ENCODE measurements at regions not wholly inside any gene's neighbourhood (a gene's known extent, or its start where the extent isn't known, plus 50 kb on each side); places are given as distances from the start of the nearest gene placed in this dataset.

DNA sequence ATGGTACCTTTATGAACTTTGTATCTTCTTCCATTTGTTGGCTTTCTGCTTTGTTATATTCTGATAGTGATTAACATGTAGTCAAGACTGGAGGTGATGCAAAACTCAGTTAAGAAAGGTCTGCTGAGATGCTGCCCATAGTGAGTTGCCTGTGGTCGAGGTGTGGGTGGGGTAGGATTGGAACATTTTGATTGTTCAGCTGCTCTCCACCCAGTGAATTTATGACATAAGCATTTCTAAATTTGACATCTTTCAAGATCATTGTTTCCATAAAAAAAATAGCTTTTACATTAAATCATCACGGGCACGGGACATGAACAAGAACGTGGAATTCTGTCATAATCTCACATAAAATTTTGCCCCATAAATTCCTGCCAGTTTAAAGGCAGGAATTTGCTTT is 146.6 kb upstream of the POU3F2 start:
- TF ChIP-seq, protein P1, sequence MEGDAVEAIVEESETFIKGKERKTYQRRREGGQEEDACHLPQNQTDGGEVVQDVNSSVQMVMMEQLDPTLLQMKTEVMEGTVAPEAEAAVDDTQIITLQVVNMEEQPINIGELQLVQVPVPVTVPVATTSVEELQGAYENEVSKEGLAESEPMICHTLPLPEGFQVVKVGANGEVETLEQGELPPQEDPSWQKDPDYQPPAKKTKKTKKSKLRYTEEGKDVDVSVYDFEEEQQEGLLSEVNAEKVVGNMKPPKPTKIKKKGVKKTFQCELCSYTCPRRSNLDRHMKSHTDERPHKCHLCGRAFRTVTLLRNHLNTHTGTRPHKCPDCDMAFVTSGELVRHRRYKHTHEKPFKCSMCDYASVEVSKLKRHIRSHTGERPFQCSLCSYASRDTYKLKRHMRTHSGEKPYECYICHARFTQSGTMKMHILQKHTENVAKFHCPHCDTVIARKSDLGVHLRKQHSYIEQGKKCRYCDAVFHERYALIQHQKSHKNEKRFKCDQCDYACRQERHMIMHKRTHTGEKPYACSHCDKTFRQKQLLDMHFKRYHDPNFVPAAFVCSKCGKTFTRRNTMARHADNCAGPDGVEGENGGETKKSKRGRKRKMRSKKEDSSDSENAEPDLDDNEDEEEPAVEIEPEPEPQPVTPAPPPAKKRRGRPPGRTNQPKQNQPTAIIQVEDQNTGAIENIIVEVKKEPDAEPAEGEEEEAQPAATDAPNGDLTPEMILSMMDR (IDR thresholded peaks at IDR 0.05; ENCODE audit: low read depth, low read length): no peak

DNA sequence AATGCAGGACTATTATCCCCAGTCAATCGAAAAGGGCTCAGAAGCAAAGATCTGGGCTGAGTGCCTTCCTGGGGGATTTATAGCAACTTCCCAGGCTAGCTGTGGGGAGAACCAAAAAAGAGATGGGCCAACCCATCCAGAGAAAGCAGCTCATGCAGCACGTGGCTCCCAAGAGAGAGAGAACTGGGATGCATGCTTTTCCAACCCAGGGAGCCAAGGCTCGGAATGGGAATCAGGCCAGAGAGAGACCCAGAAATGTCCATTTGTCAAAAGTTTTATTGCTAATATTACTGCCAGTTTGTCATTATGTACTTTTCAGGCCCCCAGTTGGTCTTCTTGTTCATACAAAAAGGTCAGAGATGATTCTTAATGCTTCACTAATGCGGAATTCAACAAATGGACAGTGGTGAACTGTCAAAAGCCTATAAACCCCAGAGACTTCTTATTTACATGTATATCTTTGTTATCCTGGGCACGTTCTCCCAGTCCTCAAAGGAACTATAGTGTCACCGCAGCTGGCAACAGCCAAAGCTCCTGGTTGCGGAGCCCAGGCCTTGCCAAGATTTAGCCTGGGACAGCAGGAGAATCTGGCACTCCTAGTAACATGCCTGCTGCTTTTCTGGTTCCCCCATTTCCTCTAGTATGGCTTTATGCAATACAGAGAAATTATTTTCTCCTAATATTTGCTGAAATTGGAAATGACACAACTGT is 139.1 kb upstream of the POU3F2 start:
- no peak overlapping the region for H3K4me3 ChIP-seq (ENCODE audit: low read depth, low read length)
- TF ChIP-seq, protein P1 (IDR thresholded peaks at IDR 0.05; ENCODE audit: low read depth, low read length): no peak

More for the DNA sequence above, 146.6 kb upstream of the POU3F2 start:
- H3K4me3 ChIP-seq (ENCODE audit: low read depth, low read length): no peak overlapping the region

DNA sequence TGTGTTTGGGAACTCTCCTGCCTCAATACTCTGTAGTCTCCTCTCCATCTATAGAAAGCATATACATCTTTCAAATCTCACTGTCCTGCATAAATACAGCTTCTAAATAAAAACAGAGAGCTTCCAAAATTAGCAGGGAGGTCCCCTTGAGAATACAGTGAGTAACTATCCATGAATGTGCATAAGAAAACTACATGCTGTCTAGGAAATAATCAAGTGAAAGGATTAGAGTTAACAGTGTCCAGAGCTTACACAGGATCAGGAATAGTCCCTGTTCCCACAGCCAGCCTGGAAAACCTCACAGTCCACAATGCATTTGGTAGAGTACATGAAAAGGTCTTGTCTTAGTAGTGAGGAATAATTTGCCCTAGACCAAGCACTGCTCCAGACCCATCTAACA is 123.0 kb upstream of the POU3F2 start:
- TF ChIP-seq, protein P1 (IDR thresholded peaks at IDR 0.05; ENCODE audit: low read depth, low read length): no peak
- H3K4me3 ChIP-seq (ENCODE audit: low read depth, low read length): no peak overlapping the region

DNA sequence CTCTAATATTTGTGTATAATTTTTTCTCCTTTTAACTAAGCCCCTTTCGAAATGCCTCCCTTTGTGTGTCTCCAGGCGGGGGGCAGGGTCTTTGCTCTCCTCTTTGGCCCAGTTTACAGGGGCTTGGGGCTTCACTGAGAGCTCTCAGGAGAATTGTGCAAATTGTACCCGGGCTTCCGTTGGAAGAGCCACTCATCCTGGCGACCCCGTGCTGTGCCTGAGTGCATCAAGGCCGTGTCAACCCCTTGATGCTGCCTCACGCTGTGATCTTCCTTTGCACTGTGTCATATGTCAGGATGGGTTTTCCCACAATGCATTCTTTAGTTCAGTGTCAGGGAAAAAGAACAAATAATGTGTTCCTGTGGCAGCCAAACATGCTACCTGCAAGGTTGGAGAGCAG is 118.0 kb upstream of the POU3F2 start:
- TF ChIP-seq, protein P1 (IDR thresholded peaks at IDR 0.05; ENCODE audit: low read depth, low read length): no peak
- H3K4me3 ChIP-seq (ENCODE audit: low read depth, low read length): no peak overlapping the region

DNA sequence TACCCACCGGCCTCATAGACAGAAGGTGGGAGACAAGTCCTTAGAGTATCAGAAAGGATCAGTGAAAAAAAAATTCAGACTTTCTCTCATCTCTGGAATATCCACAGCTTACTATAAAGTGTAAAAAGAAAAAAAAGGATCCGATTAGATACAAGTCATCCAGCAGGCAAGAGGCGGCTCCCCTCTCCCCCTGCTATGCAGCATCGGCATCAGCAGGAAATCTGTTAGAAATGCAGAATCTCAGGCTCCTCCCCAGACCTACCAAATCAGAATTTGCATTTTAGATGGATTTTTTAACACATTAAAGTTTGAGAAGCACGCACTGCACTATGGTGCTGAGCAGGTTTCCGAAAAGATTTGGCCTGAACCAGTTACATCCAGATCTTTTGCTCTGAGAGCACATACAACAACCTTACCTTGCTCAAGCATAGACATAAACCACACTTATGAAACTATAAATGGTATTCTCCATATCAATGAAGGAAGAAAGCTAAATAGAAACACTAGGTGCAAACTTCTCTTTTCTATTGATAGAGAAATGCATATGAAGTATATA is 117.0 kb upstream of the POU3F2 start:
- H3K4me3 ChIP-seq (ENCODE audit: low read depth, low read length): no peak overlapping the region
- TF ChIP-seq, protein P1 (IDR thresholded peaks at IDR 0.05; ENCODE audit: low read depth, low read length): no peak

DNA sequence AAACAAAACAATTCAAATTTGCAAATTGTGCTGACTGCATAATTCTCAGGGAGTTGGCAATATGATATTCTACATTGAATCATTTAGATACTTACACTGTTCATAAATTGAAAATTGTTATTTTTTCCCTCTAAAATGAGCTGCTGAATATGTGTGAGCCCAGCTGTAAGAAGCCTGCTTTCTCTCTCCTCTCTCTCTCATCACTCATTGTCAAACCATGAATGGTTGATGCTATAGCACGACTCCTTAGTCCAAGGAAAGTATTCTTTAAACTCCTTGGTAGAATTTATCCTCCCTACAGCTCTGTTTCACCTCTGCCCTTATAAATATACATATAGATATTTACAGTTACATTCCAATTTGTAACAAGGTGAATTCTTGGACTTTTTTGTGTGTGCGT is 116.4 kb upstream of the POU3F2 start:
- TF ChIP-seq, protein P1 (IDR thresholded peaks at IDR 0.05; ENCODE audit: low read depth, low read length): no peak
- no peak overlapping the region for H3K4me3 ChIP-seq (ENCODE audit: low read depth, low read length)

DNA sequence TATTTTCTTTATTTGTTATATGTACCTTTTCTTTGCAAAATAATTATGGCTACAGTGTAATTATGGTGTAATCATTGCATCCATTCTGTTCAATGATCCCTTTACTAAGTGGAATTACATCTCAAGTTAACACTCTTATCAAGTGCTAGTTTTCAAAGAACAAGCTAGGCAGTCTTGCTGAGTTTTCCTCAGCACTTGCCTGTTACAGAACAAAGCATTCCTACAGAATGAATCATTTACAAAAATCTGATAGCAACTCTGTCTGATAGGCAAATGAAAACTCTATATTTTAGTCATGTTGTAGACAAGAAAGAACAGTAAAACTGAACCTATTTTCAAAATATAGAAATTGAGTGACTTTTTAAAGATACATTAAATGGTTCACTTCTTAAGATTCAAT is 109.8 kb upstream of the POU3F2 start:
- TF ChIP-seq, protein P1 (IDR thresholded peaks at IDR 0.05; ENCODE audit: low read depth, low read length): no peak
- H3K4me3 ChIP-seq (ENCODE audit: low read depth, low read length): no peak overlapping the region

Data from WI38 (cell line).